ENCODE measurements at regions not wholly inside any gene's neighbourhood (a gene's known extent, or its start where the extent isn't known, plus 50 kb on each side); places are given as distances from the start of the nearest gene placed in this dataset.
A peak's percentile ranks its signal among the peaks of the same experiment; 100 is the strongest.

DNA sequence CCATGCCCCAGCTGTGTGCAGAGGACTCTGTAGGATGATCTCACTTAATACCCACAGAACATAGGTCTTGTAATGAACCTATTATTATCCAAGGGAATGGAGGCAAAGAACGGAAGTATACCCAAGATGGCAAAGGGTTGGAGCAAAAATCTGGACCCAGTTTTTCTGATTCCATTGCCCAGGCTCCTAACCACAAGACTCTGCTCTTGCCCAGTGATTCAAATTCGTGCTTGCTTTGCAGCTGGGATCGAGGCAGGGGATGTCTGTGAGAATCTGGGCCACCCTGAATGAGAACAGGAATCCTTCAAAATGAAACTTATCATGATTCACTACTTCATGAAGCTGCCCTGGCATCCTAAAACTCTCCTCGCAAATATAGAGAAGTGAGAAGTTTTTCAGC, 97.5 kb upstream of the KCNJ6 start:
- Histone ChIP-seq H3K27ac (replicated peaks) (no peak overlapping the region), H3K9me3 (replicated peaks) (no peaks in the 10 kb centered on the region), H3K4me1 (no peaks in the 10 kb centered on the region), H3K27me3 (ENCODE audit: low read depth) (peaks cover 26% of the 10 kb centered on the region), H3K4me3 (no peak overlapping the region), H3K36me3 (no peaks in the 10 kb centered on the region)
- intact Hi-C loops (cut with micrococcal nuclease), result no loop called here
- TF ChIP-seq, protein P1, sequence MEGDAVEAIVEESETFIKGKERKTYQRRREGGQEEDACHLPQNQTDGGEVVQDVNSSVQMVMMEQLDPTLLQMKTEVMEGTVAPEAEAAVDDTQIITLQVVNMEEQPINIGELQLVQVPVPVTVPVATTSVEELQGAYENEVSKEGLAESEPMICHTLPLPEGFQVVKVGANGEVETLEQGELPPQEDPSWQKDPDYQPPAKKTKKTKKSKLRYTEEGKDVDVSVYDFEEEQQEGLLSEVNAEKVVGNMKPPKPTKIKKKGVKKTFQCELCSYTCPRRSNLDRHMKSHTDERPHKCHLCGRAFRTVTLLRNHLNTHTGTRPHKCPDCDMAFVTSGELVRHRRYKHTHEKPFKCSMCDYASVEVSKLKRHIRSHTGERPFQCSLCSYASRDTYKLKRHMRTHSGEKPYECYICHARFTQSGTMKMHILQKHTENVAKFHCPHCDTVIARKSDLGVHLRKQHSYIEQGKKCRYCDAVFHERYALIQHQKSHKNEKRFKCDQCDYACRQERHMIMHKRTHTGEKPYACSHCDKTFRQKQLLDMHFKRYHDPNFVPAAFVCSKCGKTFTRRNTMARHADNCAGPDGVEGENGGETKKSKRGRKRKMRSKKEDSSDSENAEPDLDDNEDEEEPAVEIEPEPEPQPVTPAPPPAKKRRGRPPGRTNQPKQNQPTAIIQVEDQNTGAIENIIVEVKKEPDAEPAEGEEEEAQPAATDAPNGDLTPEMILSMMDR (IDR thresholded peaks at IDR 0.05; ENCODE audit: borderline replicate concordance), result no peak
- DNase-seq, result no peak

- Histone ChIP-seq H3K4me1 (no peaks in the 10 kb centered on the region), H3K4me3 (no peak overlapping the region), H3K36me3 (no peaks in the 10 kb centered on the region), H3K27ac (replicated peaks) (no peak overlapping the region), H3K27me3 (ENCODE audit: low read depth) (peaks cover 26% of the 10 kb centered on the region), H3K9me3 (replicated peaks) (no peaks in the 10 kb centered on the region)
- intact Hi-C loops (cut with micrococcal nuclease), result no loop called here
- TF ChIP-seq, protein P1 (IDR thresholded peaks at IDR 0.05; ENCODE audit: borderline replicate concordance), result no peak
- DNase-seq, result no peak
Observed at GRCh38 chr21:38014298-38014697, 98.0 kb upstream of the KCNJ6 start.

DNA sequence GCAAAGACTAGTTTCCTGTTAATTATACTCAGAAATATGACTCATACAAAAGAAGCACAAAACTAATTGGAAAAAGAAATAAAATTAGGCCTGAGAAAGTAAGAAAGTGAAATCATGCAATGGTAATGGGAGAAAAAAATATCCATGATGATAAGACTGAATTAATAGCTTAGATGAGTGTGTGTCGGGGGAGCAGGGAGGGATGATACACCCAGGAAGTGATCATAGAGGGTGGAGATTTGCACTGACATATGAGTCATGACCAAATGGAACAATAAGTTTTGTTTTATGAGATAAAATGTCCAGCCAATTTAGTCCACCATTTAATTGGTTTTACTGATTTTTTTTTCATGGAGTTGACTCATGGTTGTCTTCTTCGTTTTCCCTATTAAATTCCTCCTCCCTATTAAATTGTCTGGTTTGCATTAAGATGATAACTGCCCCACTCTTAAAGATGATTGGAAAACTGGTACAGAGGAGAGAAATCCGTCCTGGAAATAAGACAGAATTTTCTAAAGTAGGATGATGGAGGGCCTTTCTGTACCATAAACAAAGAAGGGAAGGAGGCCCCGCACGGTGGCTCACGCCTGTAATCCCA, 111.7 kb upstream of the KCNJ6 start:
- no peak overlapping the region for H3K27ac ChIP-seq (replicated peaks)
- no peaks in the 10 kb centered on the region for H3K9me3 ChIP-seq (replicated peaks)
- intact Hi-C loops (cut with micrococcal nuclease), result no loop called here
- H3K27me3 ChIP-seq (ENCODE audit: low read depth), result peaks cover 29% of the 10 kb centered on the region
- no peaks in the 10 kb centered on the region for H3K4me1 ChIP-seq
- DNase-seq, result no peak
- no peaks in the 10 kb centered on the region for H3K36me3 ChIP-seq
- no peak overlapping the region for H3K4me3 ChIP-seq
- TF ChIP-seq, protein P1 (IDR thresholded peaks at IDR 0.05; ENCODE audit: borderline replicate concordance), result no peak

- no peak for DNase-seq
- no peak overlapping the region for H3K27ac ChIP-seq (replicated peaks)
- TF ChIP-seq, protein P1 (IDR thresholded peaks at IDR 0.05; ENCODE audit: borderline replicate concordance), result no peak
- no peak overlapping the region for H3K4me3 ChIP-seq
- H3K36me3 ChIP-seq, result no peaks in the 10 kb centered on the region
- intact Hi-C loops (cut with micrococcal nuclease), result no loop called here
- no peaks in the 10 kb centered on the region for H3K9me3 ChIP-seq (replicated peaks)
- no peaks in the 10 kb centered on the region for H3K4me1 ChIP-seq
- H3K27me3 ChIP-seq (ENCODE audit: low read depth), result peaks cover 8% of the 10 kb centered on the region
Observed at GRCh38 chr21:38032082-38032801, 116.0 kb upstream of the KCNJ6 start.

DNA sequence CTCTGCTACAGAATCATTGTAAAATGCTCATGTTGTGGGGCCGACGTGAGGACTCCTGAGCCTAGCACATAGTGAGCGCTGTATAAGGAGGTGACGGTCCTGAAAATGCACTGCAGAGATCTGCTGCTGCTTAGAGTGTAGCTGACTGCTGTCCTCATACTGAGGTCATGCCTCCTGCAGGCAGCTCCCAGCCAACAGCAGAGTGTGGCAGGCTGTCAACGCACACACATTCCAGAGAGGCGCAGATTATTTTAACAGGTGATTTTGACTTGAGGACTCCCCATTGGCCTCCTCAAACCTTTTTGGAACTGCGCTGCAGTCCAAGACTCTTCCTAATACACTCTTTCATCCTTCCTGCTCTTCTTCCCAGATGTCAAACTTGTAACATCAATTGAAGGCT, 119.8 kb upstream of the KCNJ6 start:
- Histone ChIP-seq H3K4me1 (no peaks in the 10 kb centered on the region), H3K27me3 (ENCODE audit: low read depth) (peaks cover 6% of the 10 kb centered on the region), H3K9me3 (replicated peaks) (no peaks in the 10 kb centered on the region), H3K27ac (replicated peaks) (no peak overlapping the region), H3K36me3 (no peaks in the 10 kb centered on the region), H3K4me3 (no peak overlapping the region)
- peak; percentile 14 for DNase-seq
- TF ChIP-seq, protein P1 (IDR thresholded peaks at IDR 0.05; ENCODE audit: borderline replicate concordance), result no peak
- intact Hi-C loops (cut with micrococcal nuclease), result no loop called here

Data from left ventricle myocardium inferior (tissue), 1 donor.